Type B pancreatic cell (in vitro differentiated cells): ENCODE measurements at regions not wholly inside any gene's neighbourhood (a gene's known extent, or its start where the extent isn't known, plus 50 kb on each side); places are given as distances from the start of the nearest gene placed in this dataset.

Source experiments
- DNase-seq: peaks from one replicate; pipeline ENCODE4 v3.0.0; 2021; ENCODE audit warnings: mixed read lengths; ENCODE audit not compliant: unreplicated experiment; ENCODE audit errors: extremely low spot score
- H3K27ac Mint-ChIP-seq: 2 replicates; pipeline ENCODE4 v1.8.0; 2021; ENCODE audit warnings: mild to moderate bottlenecking, mixed read lengths
- H3K27me3 Mint-ChIP-seq: 2 replicates; pipeline ENCODE4 v1.8.0; 2021; ENCODE audit warnings: mixed read lengths
- H3K36me3 Mint-ChIP-seq: 2 replicates; pipeline ENCODE4 v1.8.0; 2021; ENCODE audit warnings: mixed read lengths
- H3K4me1 Mint-ChIP-seq: one replicate; pipeline ENCODE4 v1.8.0; 2021; ENCODE audit warnings: mixed read lengths; ENCODE audit not compliant: unreplicated experiment
- H3K4me3 Mint-ChIP-seq: 2 replicates; pipeline ENCODE4 v1.8.0; 2021; ENCODE audit warnings: mild to moderate bottlenecking, mixed read lengths
- H3K9me3 Mint-ChIP-seq: 2 replicates; pipeline ENCODE4 v1.8.0; 2021; ENCODE audit warnings: mixed read lengths
- CTCF ChIP-seq: fragments of 200-600 bp; sonication (generic); conservative IDR thresholded peaks from 2 replicates; pipeline ENCODE4 v1.5.0; 2021; ENCODE audit warnings: antibody characterized with exemption, mild to moderate bottlenecking

DNA sequence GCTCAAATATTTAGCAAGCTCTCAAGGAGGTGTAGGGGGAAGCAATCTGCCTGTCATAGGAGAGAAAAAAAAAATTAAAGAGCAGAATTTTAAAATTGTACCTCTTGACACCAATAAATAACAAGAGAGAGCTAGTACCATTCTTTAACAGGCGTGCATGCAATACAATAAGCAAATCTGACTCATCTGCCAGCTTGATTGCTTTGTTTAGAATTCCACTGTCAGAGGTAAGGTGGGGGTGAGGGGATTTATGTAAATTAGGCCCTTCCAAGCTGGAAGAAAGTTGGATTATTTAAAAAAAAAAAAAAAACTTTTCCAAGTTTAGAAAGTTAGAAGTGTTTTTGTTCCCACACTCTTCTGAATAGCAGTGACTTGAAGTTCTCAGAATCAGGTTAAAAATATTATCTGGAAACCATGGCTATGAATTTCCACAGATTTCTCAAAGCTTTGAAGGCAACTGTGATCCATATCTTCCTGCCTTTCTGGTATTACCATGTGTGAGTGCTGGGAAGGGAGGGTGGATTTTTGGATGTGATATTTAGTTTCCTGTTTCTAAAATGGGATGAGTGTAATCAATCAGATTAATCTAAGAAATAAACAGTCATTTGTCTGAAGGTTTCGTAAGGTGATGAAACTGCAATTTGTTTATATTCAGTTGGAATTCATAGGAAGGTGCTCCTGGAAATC is 477.5 kb downstream of the TLE4 start:
- no peak for DNase-seq
- H3K27ac Mint-ChIP-seq: no peak overlapping the region
- H3K27me3 Mint-ChIP-seq: no peaks in the 10 kb centered on the region

DNA sequence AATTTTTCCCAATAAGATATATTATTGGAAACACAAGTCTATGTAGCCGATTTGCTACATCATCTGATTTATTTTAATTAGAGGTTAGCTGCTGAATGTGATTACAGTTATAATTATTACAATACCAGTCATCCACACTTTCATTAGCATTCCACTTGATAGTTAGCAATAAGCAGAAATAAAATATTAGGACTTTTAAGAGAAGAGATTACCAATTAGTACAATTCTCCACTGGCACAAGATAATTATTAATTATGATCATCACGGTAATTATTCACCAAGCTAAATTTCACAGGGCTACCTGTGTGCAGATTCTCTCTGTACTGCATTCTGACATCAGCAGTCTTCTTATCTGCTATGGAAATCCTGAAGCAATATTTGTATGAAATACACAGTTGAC is 474.7 kb downstream of the TLE4 start:
- Mint-ChIP-seq H3K27ac (no peak overlapping the region), H3K27me3 (no peaks in the 10 kb centered on the region), H3K4me3 (no peak overlapping the region), H3K4me1 (peaks cover 6% of the 10 kb centered on the region), H3K9me3 (no peaks in the 10 kb centered on the region), H3K36me3 (no peaks in the 10 kb centered on the region)
- DNase-seq: no peak
- no peak for TF ChIP-seq CTCF

More for the DNA sequence above, 477.5 kb downstream of the TLE4 start:
- Mint-ChIP-seq H3K36me3 (peaks cover 3% of the 10 kb centered on the region), H3K4me1 (peaks cover 6% of the 10 kb centered on the region), H3K9me3 (no peaks in the 10 kb centered on the region), H3K4me3 (no peak overlapping the region)
- TF ChIP-seq CTCF: no peak

GRCh38 chr9:80041821-80042220 is 470.1 kb downstream of the TLE4 start:
- no peaks in the 10 kb centered on the region for H3K9me3 Mint-ChIP-seq
- TF ChIP-seq CTCF: no peak
- no peak for DNase-seq
- H3K4me1 Mint-ChIP-seq: no peaks in the 10 kb centered on the region
- H3K4me3 Mint-ChIP-seq: no peak overlapping the region
- H3K36me3 Mint-ChIP-seq: no peaks in the 10 kb centered on the region
- H3K27ac Mint-ChIP-seq: peak overlapping the region; percentile 34
- no peaks in the 10 kb centered on the region for H3K27me3 Mint-ChIP-seq

- Mint-ChIP-seq H3K27me3 (no peaks in the 10 kb centered on the region), H3K27ac (no peak overlapping the region), H3K4me1 (no peaks in the 10 kb centered on the region), H3K9me3 (no peaks in the 10 kb centered on the region), H3K4me3 (no peak overlapping the region), H3K36me3 (no peaks in the 10 kb centered on the region)
- DNase-seq: no peak
- TF ChIP-seq CTCF: no peak
These were observed 468.7 kb downstream of the TLE4 start for GRCh38 chr9:80040457-80040856.

DNA sequence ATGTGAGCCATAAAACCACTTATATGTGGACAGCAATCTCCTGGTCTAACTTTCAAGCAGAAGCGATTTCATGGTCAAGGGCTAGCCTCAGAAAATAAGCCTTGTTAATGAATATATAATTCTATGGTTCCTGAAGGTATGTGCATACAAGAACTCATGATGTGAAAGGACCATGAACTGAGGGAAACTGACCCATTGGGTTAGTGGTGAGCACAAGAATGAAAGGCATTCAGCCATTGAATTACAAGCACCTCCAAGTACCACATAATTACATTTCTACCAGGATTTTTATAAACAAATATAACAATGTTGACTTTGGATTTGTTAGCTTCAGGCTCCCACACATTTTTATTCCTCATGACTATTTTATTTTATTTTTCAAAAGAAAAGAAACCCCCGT is 459.0 kb downstream of the TLE4 start:
- Mint-ChIP-seq H3K27me3 (peaks cover 12% of the 10 kb centered on the region), H3K9me3 (peaks cover 14% of the 10 kb centered on the region), H3K36me3 (no peaks in the 10 kb centered on the region), H3K4me1 (no peaks in the 10 kb centered on the region), H3K4me3 (no peak overlapping the region), H3K27ac (no peak overlapping the region)
- no peak for DNase-seq
- no peak for TF ChIP-seq CTCF
